ENCODE measurements at regions not wholly inside any gene's neighbourhood (a gene's known extent, or its start where the extent isn't known, plus 50 kb on each side); places are given as distances from the start of the nearest gene placed in this dataset.

GRCh38 chr13:105871768-105872167 lies 663.7 kb downstream of the EFNB2 start:
- no peak for TF ChIP-seq CTCF (IDR thresholded peaks at IDR 0.05)
- no peak for TF ChIP-seq POLR2A (IDR thresholded peaks at IDR 0.05)
